Fibroblast of skin of left quadriceps (primary cell): ENCODE measurements at regions not wholly inside any gene's neighbourhood (a gene's known extent, or its start where the extent isn't known, plus 50 kb on each side); places are given as distances from the start of the nearest gene placed in this dataset.

Source experiments
- DNase-seq, 2 experiments: peaks; one replicate each; pipeline ENCODE4 v3.0.0-alpha.2; 2013; ENCODE audit warnings: low read depth in 2 of 2

DNA sequence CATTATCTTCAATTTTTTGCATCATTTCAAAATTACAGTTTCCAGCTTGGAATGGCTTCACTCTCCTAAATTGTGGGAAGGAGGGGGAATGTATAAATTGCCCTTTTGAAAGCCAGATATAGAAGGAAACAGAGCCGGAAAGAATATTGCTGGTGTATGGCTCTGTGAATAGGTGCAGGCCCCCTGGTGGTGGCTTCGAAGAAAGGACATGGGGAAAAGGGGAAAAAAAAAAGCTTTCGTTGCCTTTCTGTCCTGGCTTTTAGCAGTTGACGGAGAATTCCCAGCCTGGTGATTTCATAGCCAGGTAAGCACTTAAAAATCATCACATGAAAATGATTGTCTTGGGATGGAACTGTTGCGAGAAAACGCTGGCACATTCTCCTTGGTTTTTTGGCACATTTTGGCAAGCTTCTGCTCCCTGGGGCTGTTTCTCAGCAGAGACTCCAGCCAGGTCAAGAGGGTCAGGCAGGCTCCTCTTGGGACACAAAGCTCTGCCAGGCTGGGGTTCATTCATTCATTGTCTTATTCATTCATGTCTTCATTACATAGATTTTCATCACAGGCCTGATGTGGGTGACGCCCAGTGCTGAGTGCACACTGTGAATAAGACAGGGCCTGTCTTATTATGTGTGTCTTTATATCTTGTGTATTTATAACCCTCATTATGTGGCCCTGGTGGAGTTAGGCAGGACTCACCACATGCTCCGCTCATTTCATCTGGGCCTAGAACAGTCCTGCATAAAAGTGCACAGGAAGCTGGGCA, 300.0 kb upstream of the TPM1 start:
- DNase-seq, result peak; percentile 77 to 78

GRCh38 chr15:62745621-62746225, 296.8 kb upstream of the TPM1 start:
- no peak for DNase-seq

- no peak for DNase-seq
These were observed 294.4 kb upstream of the TPM1 start for GRCh38 chr15:62748196-62748595.

- DNase-seq, result no peak
These were observed 293.3 kb upstream of the TPM1 start for GRCh38 chr15:62749036-62749815.

- no peak for DNase-seq
These were observed 292.1 kb upstream of the TPM1 start for GRCh38 chr15:62750471-62750870.

GRCh38 chr15:62752657-62753517, 289.7 kb upstream of the TPM1 start:
- no peak for DNase-seq

DNA sequence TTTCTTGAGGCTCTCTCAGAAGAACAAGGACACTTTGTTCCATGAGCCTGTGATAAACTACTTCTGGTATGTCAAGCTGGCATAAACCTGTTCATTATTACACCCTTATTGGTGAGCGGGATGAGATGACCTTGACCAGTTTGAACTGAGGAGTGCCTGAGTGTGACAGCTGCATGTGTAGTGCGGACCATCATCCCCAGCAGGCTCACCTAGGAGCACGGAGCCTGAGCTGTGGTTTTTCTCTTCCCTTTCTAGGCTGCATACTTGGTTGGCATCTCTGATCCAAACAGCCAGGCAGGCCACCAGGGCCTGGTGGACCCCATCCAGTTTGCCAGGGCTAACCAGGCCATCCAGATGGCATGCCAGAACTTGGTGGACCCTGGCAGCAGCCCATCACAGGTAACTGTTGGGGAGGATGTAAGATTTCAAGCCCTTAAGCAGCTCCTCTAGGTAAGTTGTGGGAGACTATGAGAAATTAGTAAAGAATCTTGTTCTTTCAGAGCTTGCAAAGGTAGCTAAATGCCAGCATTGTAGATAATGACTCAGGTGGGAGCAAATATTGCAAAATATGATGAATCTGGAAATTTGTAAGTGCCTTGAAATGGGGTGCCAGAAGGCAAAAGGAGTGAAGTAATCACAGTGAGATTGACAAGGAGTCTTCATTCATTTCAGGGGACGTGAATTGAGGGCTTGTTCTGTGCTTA, 288.9 kb upstream of the TPM1 start:
- no peak for DNase-seq

DNA sequence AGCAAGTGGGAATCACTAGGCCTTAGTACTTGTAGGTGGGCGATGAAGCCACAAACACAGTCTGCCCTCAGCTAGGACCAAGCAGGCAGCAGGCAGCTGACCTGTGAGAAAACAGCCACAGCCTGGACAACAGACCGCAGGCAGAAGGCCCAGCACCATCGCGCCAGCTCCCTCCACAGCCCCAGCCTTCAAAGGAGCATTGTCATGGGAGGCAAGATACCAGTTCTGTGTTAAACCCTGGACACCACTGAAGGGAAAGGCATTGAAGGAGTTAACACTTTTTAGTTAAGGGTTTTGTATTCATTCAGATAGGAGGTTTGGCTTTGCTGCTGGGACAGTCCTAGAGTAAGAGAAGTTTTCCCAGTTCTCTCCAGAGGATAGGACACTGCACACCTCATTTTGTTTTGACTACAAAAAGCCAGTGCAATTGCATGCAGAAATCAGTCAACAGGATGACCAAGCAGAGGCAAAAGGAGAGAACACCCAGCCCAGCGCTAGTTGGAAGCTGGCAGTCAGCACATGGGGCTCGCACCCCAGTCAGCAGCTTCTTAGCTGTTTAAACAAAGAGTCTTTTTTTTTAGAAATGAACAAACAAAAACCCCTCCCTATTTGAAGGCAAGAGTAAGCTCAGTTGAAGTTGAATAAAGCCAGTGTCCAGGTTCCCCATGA, 286.1 kb upstream of the TPM1 start:
- no peak for DNase-seq

GRCh38 chr15:62756995-62757360, 285.6 kb upstream of the TPM1 start:
- no peak for DNase-seq

DNA sequence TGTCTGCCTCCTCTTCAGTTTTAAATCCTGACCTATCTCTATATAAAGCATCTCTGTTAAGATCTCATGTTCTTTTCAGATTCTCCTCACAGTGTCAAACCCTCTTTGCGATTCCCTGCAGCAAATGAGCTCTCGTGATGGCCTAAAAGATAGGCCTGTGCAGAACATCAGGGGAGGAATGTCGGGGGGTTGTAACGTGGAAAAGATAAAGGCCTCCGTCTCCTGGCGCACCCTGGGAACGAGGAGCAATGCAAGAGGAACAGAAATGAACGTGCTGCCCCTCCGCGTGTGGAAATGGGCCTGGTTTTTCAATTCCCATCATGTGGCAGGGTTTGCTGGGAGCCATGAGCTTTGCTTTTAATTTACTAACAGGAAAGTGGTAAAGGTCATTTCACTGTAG, 285.0 kb upstream of the TPM1 start:
- DNase-seq, result no peak

- peak; percentile 90 for DNase-seq
These were observed 284.2 kb upstream of the TPM1 start for GRCh38 chr15:62758126-62758951.

- DNase-seq, result no peak
These were observed 283.6 kb upstream of the TPM1 start for GRCh38 chr15:62758952-62759349.

DNA sequence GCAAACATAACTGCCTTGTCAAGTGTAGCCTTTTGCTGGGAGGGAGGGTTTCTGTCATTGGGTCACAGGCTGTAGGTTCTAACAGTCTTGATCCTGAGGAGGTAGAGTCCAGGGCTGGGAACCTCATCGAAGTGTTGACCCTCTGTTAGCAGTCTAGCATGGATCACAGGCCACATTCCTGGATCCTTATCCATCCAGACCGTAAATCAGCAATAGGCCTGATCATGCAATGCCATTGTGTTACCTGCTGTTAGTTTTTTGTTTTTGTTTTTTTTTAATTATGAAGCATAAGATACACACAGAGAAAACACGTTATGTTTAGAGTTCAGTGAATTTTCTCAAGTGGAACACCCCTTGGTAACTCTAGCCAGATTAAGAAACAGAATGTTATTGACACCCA, 282.0 kb upstream of the TPM1 start:
- no peak for DNase-seq

GRCh38 chr15:62765916-62766315, 276.6 kb upstream of the TPM1 start:
- no peak for DNase-seq

GRCh38 chr15:62766599-62766998, 275.9 kb upstream of the TPM1 start:
- DNase-seq, result no peak

DNA sequence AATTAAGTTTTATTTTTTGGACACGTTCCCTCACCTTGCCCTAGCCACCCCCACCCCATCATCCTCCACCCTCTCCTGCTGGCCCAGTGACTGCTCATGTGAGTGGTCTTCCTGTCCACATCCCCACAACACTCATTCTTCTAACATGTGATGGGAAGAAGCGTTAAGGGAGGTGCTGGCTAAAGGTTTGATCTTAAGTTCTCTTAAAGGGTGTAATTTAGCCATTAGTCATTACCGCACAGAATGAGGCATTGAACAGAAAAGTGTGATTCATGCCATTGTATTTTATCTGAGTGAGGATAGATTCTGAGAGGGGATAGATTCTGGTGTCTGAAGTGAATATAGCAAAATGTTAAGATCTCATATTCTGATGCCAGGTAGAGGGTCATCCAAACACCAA, 272.9 kb upstream of the TPM1 start:
- peak in 1 of 2 experiments; percentile 62 for DNase-seq

- DNase-seq, result no peak
These were observed 272.4 kb upstream of the TPM1 start for GRCh38 chr15:62770111-62770660.

GRCh38 chr15:62770752-62771151, 271.8 kb upstream of the TPM1 start:
- DNase-seq, result peak; percentile 76 to 78

DNA sequence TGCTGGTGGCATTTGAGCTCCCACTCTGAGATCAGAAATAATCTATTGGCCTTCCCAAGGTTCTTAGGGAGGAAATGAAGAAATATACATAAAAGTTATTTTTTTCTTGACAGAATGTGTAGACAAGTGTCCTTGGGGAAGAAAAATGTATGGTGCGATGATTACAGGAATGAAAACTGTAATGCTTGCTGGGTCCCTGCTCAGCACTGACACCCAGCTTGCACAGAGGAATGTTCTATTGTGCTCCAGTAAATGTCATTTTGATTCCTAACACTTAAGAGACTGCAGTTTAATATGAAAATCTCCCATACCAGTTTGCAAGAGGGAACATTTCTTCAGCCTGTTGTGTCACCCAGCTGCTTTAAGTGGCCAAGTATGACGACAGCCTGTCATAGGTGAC, 271.3 kb upstream of the TPM1 start:
- no peak for DNase-seq
